SK-N-MC (cell line): ENCODE measurements at regions not wholly inside any gene's neighbourhood (a gene's known extent, or its start where the extent isn't known, plus 50 kb on each side); places are given as distances from the start of the nearest gene placed in this dataset.

Experiments
- EZH2 ChIP-seq: fragments of 200-600 bp; sonication (generic); IDR thresholded peaks from one replicate; pipeline ENCODE4 v1.6.1; 2017; ENCODE audit warnings: antibody characterized with exemption
- FOXP2 ChIP-seq: optimal IDR thresholded peaks from 2 replicates; pipeline ENCODE3; 2011; ENCODE audit warnings: mild to moderate bottlenecking, moderate library complexity; ENCODE audit not compliant: insufficient read depth; ENCODE audit errors: extremely low read length, control extremely low read depth
- POLR2AphosphoS5 ChIP-seq: IDR thresholded peaks from 2 replicates; pipeline ENCODE4 v1.6.1; 2012; ENCODE audit warnings: mild to moderate bottlenecking, low read depth, low read length, borderline replicate concordance

GRCh38 chr2:37782721-37783371 is 111.4 kb upstream of the CDC42EP3 start:
- TF ChIP-seq EZH2 (no peak), POLR2AphosphoS5 (no peak), FOXP2 (no peak)
